Vagina (tissue), 2 donors: ENCODE measurements at regions not wholly inside any gene's neighbourhood (a gene's known extent, or its start where the extent isn't known, plus 50 kb on each side); places are given as distances from the start of the nearest gene placed in this dataset.
"Not testable (repeated sequence)": the region's sequence is repeated elsewhere in the genome, so short reads cannot be mapped to it uniquely, and the experiment has no call there.

ENCODE experiments used
- DNase-seq, 2 donors: peaks; one replicate each; pipeline ENCODE4 v3.0.0-alpha.2; 2017; ENCODE audit errors: extremely low spot score in 2 of 2
- H3K27ac ChIP-seq: fragments of 200-600 bp; sonication (generic); one replicate; pipeline ENCODE4 v1.5.1; 2019
- H3K27me3 ChIP-seq: fragments of 200-600 bp; sonication (generic); one replicate; pipeline ENCODE4 v1.5.1; 2019
- H3K36me3 ChIP-seq, 2 donors: fragments of 200-600 bp; sonication (generic); one replicate each; pipeline ENCODE4 v1.5.1; 2017 to 2019
- H3K4me1 ChIP-seq: fragments of 200-600 bp; sonication (generic); one replicate; pipeline ENCODE4 v1.5.1; 2019
- H3K4me3 ChIP-seq, 2 donors: fragments of 200-600 bp; sonication (generic); 1 replicate in 1 of 2; 2 replicates in 1 of 2; pipeline ENCODE4 v1.5.1; 2016 to 2019
- H3K9me3 ChIP-seq: fragments of 200-600 bp; sonication (generic); one replicate; pipeline ENCODE4 v1.5.1; 2019
- CTCF ChIP-seq, 3 experiments: fragments of 450-650 bp in 2 of 3; fragments of 200-600 bp in 1 of 3; sonication (generic) in 1 of 3; IDR thresholded peaks; one replicate each; pipeline ENCODE4 v1.5.1; 2017 to 2019; ENCODE audit warnings: antibody characterized with exemption in 3 of 3, mild to moderate bottlenecking in 2 of 3, moderate library complexity in 2 of 3
- POLR2A ChIP-seq, 2 donors: fragments of 450-650 bp; IDR thresholded peaks; one replicate each; pipeline ENCODE4 v1.6.1; 2017; ENCODE audit warnings: antibody characterized with exemption in 2 of 2, mild to moderate bottlenecking in 2 of 2, moderate library complexity in 2 of 2
- POLR2AphosphoS5 ChIP-seq, 2 donors: sonication (generic); formaldehyde crosslinking; IDR thresholded peaks; one replicate each; pipeline ENCODE4 v1.9.0; 2017; ENCODE audit warnings: antibody characterized with exemption in 2 of 2, mild to moderate bottlenecking in 2 of 2, low read depth in 1 of 2; ENCODE audit not compliant: insufficient read depth in 1 of 2
- intact Hi-C: fragments of 100-400 bp; cut with DNase I; formaldehyde crosslinking; loops from one replicate; pipeline ENCODE4 v1.15.1; 2023

- TF ChIP-seq CTCF (IDR thresholded peaks at IDR 0.05) (no peak), POLR2A (IDR thresholded peaks at IDR 0.05) (no peak), POLR2AphosphoS5 (IDR thresholded peaks at IDR 0.05; ENCODE audit: insufficient read depth in 1 of 2, low read depth in 1 of 2) (no peak)
- Histone ChIP-seq H3K9me3 (no peaks in the 10 kb centered on the region), H3K27ac (no peak overlapping the region), H3K36me3 (no peaks in the 10 kb centered on the region), H3K4me1 (no peaks in the 10 kb centered on the region), H3K27me3 (no peaks in the 10 kb centered on the region), H3K4me3 (no peak overlapping the region)
- no peak for DNase-seq
- intact Hi-C loops = no loop called here
These were observed 309.2 kb downstream of the SH3GL2 start for GRCh38 chr9:17888066-17888465.

GRCh38 chr9:17888964-17889363, 310.1 kb downstream of the SH3GL2 start:
- DNase-seq, H3K9me3 ChIP-seq, H3K4me3 ChIP-seq, H3K36me3 ChIP-seq, H3K4me1 ChIP-seq, intact Hi-C loops, H3K27ac ChIP-seq, H3K27me3 ChIP-seq: not testable (repeated sequence)

GRCh38 chr9:17894501-17895160, 315.8 kb downstream of the SH3GL2 start:
- intact Hi-C loops = no loop called here
- H3K9me3 ChIP-seq = no peaks in the 10 kb centered on the region
- no peaks in the 10 kb centered on the region for H3K27me3 ChIP-seq
- no peaks in the 10 kb centered on the region for H3K4me1 ChIP-seq
- no peak overlapping the region for H3K4me3 ChIP-seq
- TF ChIP-seq CTCF (IDR thresholded peaks at IDR 0.05) = no peak
- TF ChIP-seq POLR2AphosphoS5 (IDR thresholded peaks at IDR 0.05; ENCODE audit: insufficient read depth in 1 of 2, low read depth in 1 of 2) = no peak
- no peak overlapping the region for H3K27ac ChIP-seq
- H3K36me3 ChIP-seq = no peaks in the 10 kb centered on the region
- no peak for DNase-seq

- Histone ChIP-seq H3K27me3 (no peaks in the 10 kb centered on the region), H3K36me3 (no peaks in the 10 kb centered on the region), H3K4me3 (no peak overlapping the region), H3K9me3 (no peaks in the 10 kb centered on the region), H3K4me1 (no peaks in the 10 kb centered on the region), H3K27ac (no peak overlapping the region)
- intact Hi-C loops = no loop called here
- no peak for DNase-seq
- TF ChIP-seq CTCF (IDR thresholded peaks at IDR 0.05) (no peak), POLR2AphosphoS5 (IDR thresholded peaks at IDR 0.05; ENCODE audit: insufficient read depth in 1 of 2, low read depth in 1 of 2) (no peak), POLR2A (IDR thresholded peaks at IDR 0.05) (no peak)
These were observed 321.7 kb downstream of the SH3GL2 start for GRCh38 chr9:17900606-17901005.

- no peak for DNase-seq
- TF ChIP-seq POLR2AphosphoS5 (IDR thresholded peaks at IDR 0.05; ENCODE audit: insufficient read depth in 1 of 2, low read depth in 1 of 2) = no peak
- TF ChIP-seq POLR2A (IDR thresholded peaks at IDR 0.05) = no peak
- no peak for TF ChIP-seq CTCF (IDR thresholded peaks at IDR 0.05)
- H3K4me3 ChIP-seq = no peak overlapping the region
- H3K4me1 ChIP-seq = no peaks in the 10 kb centered on the region
- intact Hi-C loops = no loop called here
- no peak overlapping the region for H3K27ac ChIP-seq
- no peaks in the 10 kb centered on the region for H3K36me3 ChIP-seq
- no peaks in the 10 kb centered on the region for H3K9me3 ChIP-seq
- H3K27me3 ChIP-seq = no peaks in the 10 kb centered on the region
These were observed 326.5 kb downstream of the SH3GL2 start for GRCh38 chr9:17905366-17905765.
